ENCODE measurements at regions not wholly inside any gene's neighbourhood (a gene's known extent, or its start where the extent isn't known, plus 50 kb on each side); places are given as distances from the start of the nearest gene placed in this dataset.

DNA sequence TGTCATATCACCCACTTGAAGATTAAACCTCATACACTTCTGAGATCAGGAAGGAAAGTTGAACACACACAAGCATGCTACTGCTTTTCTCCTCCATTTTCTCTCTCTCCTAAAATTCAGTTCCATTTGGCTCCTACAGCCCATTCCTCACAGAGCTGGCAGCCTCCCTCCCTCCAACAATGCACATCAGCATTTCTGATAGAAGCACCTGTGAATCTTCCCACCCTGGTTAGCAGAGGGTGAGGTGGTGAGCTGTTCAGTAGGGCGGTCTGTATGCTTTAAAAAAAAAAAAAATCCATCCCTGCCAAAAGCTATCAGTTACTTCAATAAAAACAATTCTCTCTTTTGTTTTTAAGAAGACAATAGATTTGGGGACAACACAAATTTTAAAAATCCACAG lies 463.2 kb upstream of the KIF2A start:
- CTCF ChIA-PET = no interaction called here
- Mint-ChIP-seq H3K27ac (ENCODE audit: unreplicated experiment) (no peak overlapping the region), H3K4me1 (ENCODE audit: low read depth, unreplicated experiment) (no peaks in the 10 kb centered on the region), H3K9me3 (ENCODE audit: low read depth, unreplicated experiment) (no peaks in the 10 kb centered on the region), H3K4me3 (ENCODE audit: low read depth, unreplicated experiment) (no peak overlapping the region), H3K27me3 (ENCODE audit: unreplicated experiment) (peaks cover 29% of the 10 kb centered on the region), H3K36me3 (ENCODE audit: insufficient read depth, unreplicated experiment) (no peaks in the 10 kb centered on the region)
- TF ChIP-seq, protein P1, sequence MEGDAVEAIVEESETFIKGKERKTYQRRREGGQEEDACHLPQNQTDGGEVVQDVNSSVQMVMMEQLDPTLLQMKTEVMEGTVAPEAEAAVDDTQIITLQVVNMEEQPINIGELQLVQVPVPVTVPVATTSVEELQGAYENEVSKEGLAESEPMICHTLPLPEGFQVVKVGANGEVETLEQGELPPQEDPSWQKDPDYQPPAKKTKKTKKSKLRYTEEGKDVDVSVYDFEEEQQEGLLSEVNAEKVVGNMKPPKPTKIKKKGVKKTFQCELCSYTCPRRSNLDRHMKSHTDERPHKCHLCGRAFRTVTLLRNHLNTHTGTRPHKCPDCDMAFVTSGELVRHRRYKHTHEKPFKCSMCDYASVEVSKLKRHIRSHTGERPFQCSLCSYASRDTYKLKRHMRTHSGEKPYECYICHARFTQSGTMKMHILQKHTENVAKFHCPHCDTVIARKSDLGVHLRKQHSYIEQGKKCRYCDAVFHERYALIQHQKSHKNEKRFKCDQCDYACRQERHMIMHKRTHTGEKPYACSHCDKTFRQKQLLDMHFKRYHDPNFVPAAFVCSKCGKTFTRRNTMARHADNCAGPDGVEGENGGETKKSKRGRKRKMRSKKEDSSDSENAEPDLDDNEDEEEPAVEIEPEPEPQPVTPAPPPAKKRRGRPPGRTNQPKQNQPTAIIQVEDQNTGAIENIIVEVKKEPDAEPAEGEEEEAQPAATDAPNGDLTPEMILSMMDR (IDR thresholded peaks at IDR 0.05; ENCODE audit: unreplicated experiment) = no peak
- DNase-seq = no peak
- BruUV-seq (replicated peaks) = no TSS peak
- intact Hi-C loops (cut with micrococcal nuclease; ENCODE audit: unreplicated experiment) = no loop called here

DNA sequence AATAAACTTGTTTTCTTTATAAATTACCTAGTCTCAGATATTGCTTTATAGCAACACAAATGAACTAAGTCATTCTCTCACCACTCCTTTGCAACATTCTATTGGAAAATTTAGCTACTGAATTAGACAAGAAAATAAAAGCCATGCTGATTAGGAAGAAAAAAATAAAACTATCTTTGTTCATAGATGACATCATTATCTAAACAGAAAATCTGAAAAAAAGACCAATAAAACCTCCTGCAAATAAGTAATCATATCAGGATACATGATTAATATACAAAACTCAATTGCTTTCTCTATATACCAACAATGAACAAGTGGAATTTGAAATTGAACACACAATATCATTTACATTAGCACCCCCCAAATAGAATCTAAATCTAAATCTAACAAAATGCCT lies 455.3 kb upstream of the KIF2A start:
- H3K27ac Mint-ChIP-seq (ENCODE audit: unreplicated experiment) = no peak overlapping the region
- H3K27me3 Mint-ChIP-seq (ENCODE audit: unreplicated experiment) = peaks cover 9% of the 10 kb centered on the region
- TF ChIP-seq, protein P1 (IDR thresholded peaks at IDR 0.05; ENCODE audit: unreplicated experiment) = no peak
- no peaks in the 10 kb centered on the region for H3K9me3 Mint-ChIP-seq (ENCODE audit: low read depth, unreplicated experiment)
- no peaks in the 10 kb centered on the region for H3K36me3 Mint-ChIP-seq (ENCODE audit: insufficient read depth, unreplicated experiment)
- H3K4me1 Mint-ChIP-seq (ENCODE audit: low read depth, unreplicated experiment) = no peaks in the 10 kb centered on the region
- CTCF ChIA-PET = no interaction called here
- no peak overlapping the region for H3K4me3 Mint-ChIP-seq (ENCODE audit: low read depth, unreplicated experiment)
- no TSS peak for BruUV-seq (replicated peaks)
- no peak for DNase-seq
- intact Hi-C loops (cut with micrococcal nuclease; ENCODE audit: unreplicated experiment) = no loop called here

DNA sequence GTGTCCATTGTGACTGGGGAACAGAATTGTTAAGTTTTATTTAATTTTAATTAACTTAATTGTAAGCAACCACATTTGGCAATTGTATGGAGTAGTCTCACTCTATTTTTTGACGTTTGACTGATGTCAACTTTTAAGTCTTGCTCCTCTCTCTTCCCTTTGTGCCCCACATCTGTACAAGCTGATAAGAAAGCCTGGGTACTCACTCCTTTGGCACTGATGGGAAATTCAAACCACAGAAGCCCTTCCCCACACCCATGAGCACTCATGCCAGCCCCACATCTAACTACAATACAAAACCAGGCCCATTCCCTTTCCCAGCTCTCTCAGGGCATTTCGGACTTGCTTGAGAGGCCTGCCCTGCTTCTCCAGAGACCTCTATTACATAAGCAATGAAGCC lies 451.5 kb upstream of the KIF2A start:
- Mint-ChIP-seq H3K36me3 (ENCODE audit: insufficient read depth, unreplicated experiment) (no peaks in the 10 kb centered on the region), H3K4me1 (ENCODE audit: low read depth, unreplicated experiment) (no peaks in the 10 kb centered on the region), H3K27me3 (ENCODE audit: unreplicated experiment) (peaks cover 9% of the 10 kb centered on the region), H3K9me3 (ENCODE audit: low read depth, unreplicated experiment) (no peaks in the 10 kb centered on the region), H3K27ac (ENCODE audit: unreplicated experiment) (no peak overlapping the region), H3K4me3 (ENCODE audit: low read depth, unreplicated experiment) (no peak overlapping the region)
- TF ChIP-seq, protein P1 (IDR thresholded peaks at IDR 0.05; ENCODE audit: unreplicated experiment) = no peak
- no TSS peak for BruUV-seq (replicated peaks)
- no peak for DNase-seq
- intact Hi-C loops (cut with micrococcal nuclease; ENCODE audit: unreplicated experiment) = no loop called here
- CTCF ChIA-PET = no interaction called here

DNA sequence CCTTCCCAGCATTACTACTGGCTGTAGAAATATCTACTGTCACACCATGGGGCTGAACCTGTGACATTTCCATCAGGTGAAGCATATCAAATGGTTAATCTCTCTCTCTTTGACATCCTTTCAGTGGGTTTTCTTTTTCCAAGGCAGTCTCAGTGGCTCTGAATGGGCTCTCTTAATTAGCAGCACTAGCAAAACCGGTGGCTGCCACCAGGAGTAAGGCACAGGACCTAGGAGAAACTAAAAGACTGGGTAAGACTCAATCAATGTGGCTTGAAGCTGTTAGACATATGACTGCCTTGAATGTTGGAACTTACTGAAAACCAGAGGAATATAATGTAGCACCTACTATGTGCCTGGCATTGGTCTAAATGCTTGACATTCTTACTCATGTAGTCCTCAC lies 445.0 kb upstream of the KIF2A start:
- Mint-ChIP-seq H3K27ac (ENCODE audit: unreplicated experiment) (no peak overlapping the region), H3K36me3 (ENCODE audit: insufficient read depth, unreplicated experiment) (no peaks in the 10 kb centered on the region), H3K4me1 (ENCODE audit: low read depth, unreplicated experiment) (no peaks in the 10 kb centered on the region), H3K27me3 (ENCODE audit: unreplicated experiment) (no peaks in the 10 kb centered on the region), H3K4me3 (ENCODE audit: low read depth, unreplicated experiment) (no peak overlapping the region), H3K9me3 (ENCODE audit: low read depth, unreplicated experiment) (no peaks in the 10 kb centered on the region)
- CTCF ChIA-PET = no interaction called here
- no peak for DNase-seq
- BruUV-seq (replicated peaks) = no TSS peak
- TF ChIP-seq, protein P1 (IDR thresholded peaks at IDR 0.05; ENCODE audit: unreplicated experiment) = no peak
- intact Hi-C loops (cut with micrococcal nuclease; ENCODE audit: unreplicated experiment) = no loop called here
